Ovary (tissue), 7 donors: ENCODE measurements at regions not wholly inside any gene's neighbourhood (a gene's known extent, or its start where the extent isn't known, plus 50 kb on each side); places are given as distances from the start of the nearest gene placed in this dataset.

Experiments
- DNase-seq, 5 donors: peaks; one replicate each; pipeline ENCODE4 v3.0.0-alpha.2; 2019 to 2020
- H3K27ac ChIP-seq, 2 donors: fragments of 200-600 bp; one replicate each; pipeline versions ENCODE4 v1.5.1 to v1.8.0; 2019 to 2022
- H3K27me3 ChIP-seq: fragments of 200-600 bp; one replicate; pipeline ENCODE4 v1.8.0; 2022
- H3K36me3 ChIP-seq: fragments of 200-600 bp; sonication (generic); one replicate; pipeline ENCODE4 v1.5.1; 2019
- H3K4me1 ChIP-seq: one replicate; pipeline ENCODE4 v1.8.1; 2013; ENCODE audit warnings: mild to moderate bottlenecking, moderate library complexity; ENCODE audit not compliant: insufficient read depth
- H3K4me3 ChIP-seq: fragments of 200-600 bp; sonication (generic); one replicate; pipeline ENCODE4 v1.5.1; 2017
- H3K9me3 ChIP-seq, 2 donors: fragments of 200-600 bp in 1 of 2; sonication (generic) in 1 of 2; one replicate each; pipeline versions ENCODE4 v1.5.1 to v1.8.1; 2013 to 2019; ENCODE audit warnings: mild to moderate bottlenecking in 1 of 2, moderate library complexity in 1 of 2
- EP300 ChIP-seq: sonication (generic); formaldehyde crosslinking; IDR thresholded peaks from one replicate; pipeline ENCODE4 v1.6.1; 2017; ENCODE audit warnings: antibody characterized with exemption
- POLR2A ChIP-seq: fragments of 450-650 bp; IDR thresholded peaks from one replicate; pipeline ENCODE4 v1.6.1; 2017; ENCODE audit warnings: antibody characterized with exemption, mild to moderate bottlenecking, moderate library complexity
- WGBS, 3 donors: extraction: QIAGEN DNeasy Blood & Tissue Kit in 1 of 3; methylation state at CpG; one replicate each; pipeline versions ENCODE4 v1.1.5 to v1.1.7; 2013 to 2017; 5-methylcytosine and 5-hydroxymethylcytosine counted together
- intact Hi-C, 4 donors: fragments of 100-400 bp; cut with DNase I; formaldehyde crosslinking; loops; one replicate each; pipeline versions ENCODE4 v1.11.0 to v1.15.1; 2022 to 2023
- TF ChIP-seq, protein P1 (sequence below), 3 donors: fragments of 450-650 bp in 2 of 3; fragments of 200-600 bp in 1 of 3; IDR thresholded peaks; one replicate each; pipeline versions ENCODE4 v1.5.1 to v1.8.0; 2016 to 2022; ENCODE audit warnings: antibody characterized with exemption in 3 of 3, mild to moderate bottlenecking in 1 of 3
- donor health status: DM: no; HTN: no; CAD: no; lungs with moderate emphysema.
- donor health status: DM: no; HTN: no; CAD: no.
- donor health status: Bipolar disorder and iron deficiency.
- donor health status: DM: no; HTN: no; CAD: no.
- donor health status: DM: yes; HTN: yes; CAD: no.

DNA sequence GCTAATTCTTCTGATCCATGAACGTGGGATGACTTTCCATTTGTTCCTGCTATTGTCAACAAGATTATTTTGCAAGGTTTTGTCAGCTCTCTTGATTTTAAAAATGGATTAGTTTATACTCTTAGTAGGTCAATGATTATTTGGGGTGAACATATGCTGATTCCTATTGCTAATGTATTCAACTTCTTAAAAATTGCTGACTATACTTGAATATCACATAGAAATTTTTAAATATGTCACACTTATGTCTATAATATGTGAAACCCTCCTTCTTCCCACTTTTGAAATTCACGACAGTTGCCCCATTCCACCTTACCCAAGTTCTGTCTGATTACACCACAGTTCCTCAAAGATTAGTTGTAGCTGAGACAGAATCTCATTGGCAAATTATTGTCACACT lies 465.7 kb upstream of the TENM3 start:
- intact Hi-C loops: no loop called here
- whole genome bisulfite sequencing, 3 donors: 81 to 88% (median 85%) methylated on average over 2 of the region's 2 CpGs
- TF ChIP-seq POLR2A: no peak
- TF ChIP-seq, protein P1, sequence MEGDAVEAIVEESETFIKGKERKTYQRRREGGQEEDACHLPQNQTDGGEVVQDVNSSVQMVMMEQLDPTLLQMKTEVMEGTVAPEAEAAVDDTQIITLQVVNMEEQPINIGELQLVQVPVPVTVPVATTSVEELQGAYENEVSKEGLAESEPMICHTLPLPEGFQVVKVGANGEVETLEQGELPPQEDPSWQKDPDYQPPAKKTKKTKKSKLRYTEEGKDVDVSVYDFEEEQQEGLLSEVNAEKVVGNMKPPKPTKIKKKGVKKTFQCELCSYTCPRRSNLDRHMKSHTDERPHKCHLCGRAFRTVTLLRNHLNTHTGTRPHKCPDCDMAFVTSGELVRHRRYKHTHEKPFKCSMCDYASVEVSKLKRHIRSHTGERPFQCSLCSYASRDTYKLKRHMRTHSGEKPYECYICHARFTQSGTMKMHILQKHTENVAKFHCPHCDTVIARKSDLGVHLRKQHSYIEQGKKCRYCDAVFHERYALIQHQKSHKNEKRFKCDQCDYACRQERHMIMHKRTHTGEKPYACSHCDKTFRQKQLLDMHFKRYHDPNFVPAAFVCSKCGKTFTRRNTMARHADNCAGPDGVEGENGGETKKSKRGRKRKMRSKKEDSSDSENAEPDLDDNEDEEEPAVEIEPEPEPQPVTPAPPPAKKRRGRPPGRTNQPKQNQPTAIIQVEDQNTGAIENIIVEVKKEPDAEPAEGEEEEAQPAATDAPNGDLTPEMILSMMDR (IDR thresholded peaks at IDR 0.05): no peak
- no peak for TF ChIP-seq EP300
- Histone ChIP-seq H3K36me3 (no peaks in the 10 kb centered on the region), H3K9me3 (no peaks in the 10 kb centered on the region), H3K27ac (no peak overlapping the region), H3K27me3 (no peaks in the 10 kb centered on the region), H3K4me3 (no peak overlapping the region), H3K4me1 (no peaks in the 10 kb centered on the region)
- no peak for DNase-seq

DNA sequence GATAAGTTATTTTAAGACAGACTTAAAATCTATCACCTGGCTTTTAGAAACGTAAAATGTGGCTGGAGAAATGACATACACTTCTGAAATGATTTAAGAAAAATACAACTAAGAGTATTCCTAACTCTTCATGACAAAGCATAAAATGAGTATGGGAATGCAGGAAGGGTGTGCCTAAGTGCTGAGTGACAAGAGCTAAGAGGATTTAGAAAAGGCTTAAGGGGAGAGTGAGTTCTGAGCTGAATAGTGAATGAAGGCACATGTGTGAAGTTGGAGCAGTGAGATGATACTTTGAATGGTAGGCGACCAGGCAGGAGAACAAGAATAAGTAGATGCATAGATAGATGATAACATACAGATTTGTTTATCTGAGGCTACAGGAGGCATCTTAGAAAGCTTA lies 458.3 kb upstream of the TENM3 start:
- no peak overlapping the region for H3K27ac ChIP-seq
- no peak for TF ChIP-seq EP300
- TF ChIP-seq POLR2A: no peak
- TF ChIP-seq, protein P1 (IDR thresholded peaks at IDR 0.05): no peak
- H3K36me3 ChIP-seq: no peaks in the 10 kb centered on the region
- no peak for DNase-seq
- no peaks in the 10 kb centered on the region for H3K9me3 ChIP-seq
- no peaks in the 10 kb centered on the region for H3K4me1 ChIP-seq
- intact Hi-C loops: no loop called here
- 39 to 48% (median 42%) methylated on average over 2 of the region's 2 CpGs for WGBS, 3 donors
- no peaks in the 10 kb centered on the region for H3K27me3 ChIP-seq
- no peak overlapping the region for H3K4me3 ChIP-seq

DNA sequence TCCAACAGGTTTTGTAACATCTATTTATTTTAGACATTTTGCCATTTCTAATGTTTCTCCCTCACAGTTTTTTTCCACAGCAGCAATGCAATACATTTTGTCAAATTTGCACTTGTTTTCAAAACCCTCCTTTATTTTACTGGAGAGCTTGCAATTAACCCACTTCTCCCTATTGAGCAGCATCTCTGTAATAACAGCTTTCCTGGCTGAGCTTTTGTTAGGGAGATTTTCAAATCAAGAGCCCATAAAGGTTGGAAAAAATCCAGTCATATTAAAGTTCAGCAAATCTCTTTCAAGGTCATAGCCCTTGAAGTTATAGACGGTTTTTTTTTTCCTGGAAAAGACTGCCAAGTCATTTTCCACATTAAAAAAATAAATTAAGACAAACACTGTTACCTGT lies 450.6 kb upstream of the TENM3 start:
- TF ChIP-seq POLR2A (no peak), EP300 (no peak)
- TF ChIP-seq, protein P1 (IDR thresholded peaks at IDR 0.05): no peak
- 0 to 3% (median 2%) methylated on average over 1 of the region's 1 CpG for WGBS, 3 donors
- intact Hi-C loops: no loop called here
- H3K27ac ChIP-seq: no peak overlapping the region
- DNase-seq: no peak
- H3K27me3 ChIP-seq: no peaks in the 10 kb centered on the region
- no peaks in the 10 kb centered on the region for H3K36me3 ChIP-seq
- H3K4me3 ChIP-seq: no peak overlapping the region
- H3K4me1 ChIP-seq: no peaks in the 10 kb centered on the region
- H3K9me3 ChIP-seq: peaks cover 0 to 4% of the 10 kb centered on the region in 2 donors

DNA sequence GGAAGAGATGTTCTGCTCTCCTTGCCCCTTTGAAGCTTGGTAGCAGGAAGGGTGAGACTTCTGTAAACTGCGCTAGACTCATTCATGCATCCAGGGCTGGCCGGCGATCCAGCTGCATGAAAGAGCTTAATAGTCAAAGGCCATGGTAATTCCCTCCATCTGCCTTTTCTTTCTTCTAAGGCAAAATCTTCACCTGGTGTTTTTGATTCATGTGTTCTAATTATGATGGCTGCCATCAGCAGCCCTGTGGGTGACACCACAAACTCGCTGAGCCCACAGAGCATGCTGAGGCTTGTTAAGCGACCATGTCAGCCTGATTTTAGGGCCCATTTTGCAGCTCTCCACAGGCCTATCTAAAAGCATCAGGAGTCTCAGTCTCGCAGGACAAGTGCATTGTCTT lies 450.1 kb upstream of the TENM3 start:
- TF ChIP-seq EP300 (no peak), POLR2A (no peak)
- TF ChIP-seq, protein P1 (IDR thresholded peaks at IDR 0.05): no peak
- Histone ChIP-seq H3K27ac (no peak overlapping the region), H3K4me1 (no peaks in the 10 kb centered on the region), H3K36me3 (no peaks in the 10 kb centered on the region), H3K9me3 (peaks cover 0 to 4% of the 10 kb centered on the region in 2 donors), H3K4me3 (no peak overlapping the region), H3K27me3 (no peaks in the 10 kb centered on the region)
- WGBS, 3 donors: 59 to 66% (median 63%) methylated on average over 6 of the region's 6 CpGs
- intact Hi-C loops: no loop called here
- no peak for DNase-seq

DNA sequence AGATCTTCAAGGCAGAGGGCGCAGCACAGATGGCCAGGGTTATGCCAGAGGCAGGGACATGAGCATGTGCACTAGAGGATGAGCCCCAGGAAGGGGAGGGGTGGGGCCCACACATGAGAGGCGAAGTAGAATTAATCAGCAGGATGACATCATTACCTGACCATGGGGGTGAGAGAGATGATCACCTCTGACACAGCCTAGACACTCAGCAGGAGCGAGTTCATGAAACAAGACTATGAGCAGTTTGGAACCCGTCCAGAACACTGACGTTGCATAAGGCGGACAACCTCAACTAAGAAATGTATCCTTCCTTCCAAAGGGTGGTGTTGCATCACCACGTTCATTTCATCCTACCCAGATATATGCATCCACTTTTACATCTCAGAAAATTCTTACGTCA lies 446.7 kb upstream of the TENM3 start:
- no peak for TF ChIP-seq POLR2A
- no peak for TF ChIP-seq EP300
- TF ChIP-seq, protein P1 (IDR thresholded peaks at IDR 0.05): no peak
- DNase-seq: no peak
- intact Hi-C loops: no loop called here
- no peaks in the 10 kb centered on the region for H3K36me3 ChIP-seq
- H3K4me1 ChIP-seq: no peaks in the 10 kb centered on the region
- H3K4me3 ChIP-seq: no peak overlapping the region
- H3K27ac ChIP-seq: no peak overlapping the region
- WGBS, 3 donors: 82 to 88% (median 86%) methylated on average over 8 of the region's 8 CpGs
- peaks cover 0 to 4% of the 10 kb centered on the region in 2 donors for H3K9me3 ChIP-seq
- H3K27me3 ChIP-seq: no peaks in the 10 kb centered on the region
